NCI-H2196 (cell line): ENCODE measurements at regions not wholly inside any gene's neighbourhood (a gene's known extent, or its start where the extent isn't known, plus 50 kb on each side); places are given as distances from the start of the nearest gene placed in this dataset.
A peak's percentile ranks its signal among the peaks of the same experiment; 100 is the strongest.
"Not testable (repeated sequence)": the region's sequence is repeated elsewhere in the genome, so short reads cannot be mapped to it uniquely, and the experiment has no call there.

Experiments used
- DNase-seq: peaks from one replicate; lab custom pipeline; 2025; ENCODE audit not compliant: unreplicated experiment; lab: John Stamatoyannopoulos, UW

DNA sequence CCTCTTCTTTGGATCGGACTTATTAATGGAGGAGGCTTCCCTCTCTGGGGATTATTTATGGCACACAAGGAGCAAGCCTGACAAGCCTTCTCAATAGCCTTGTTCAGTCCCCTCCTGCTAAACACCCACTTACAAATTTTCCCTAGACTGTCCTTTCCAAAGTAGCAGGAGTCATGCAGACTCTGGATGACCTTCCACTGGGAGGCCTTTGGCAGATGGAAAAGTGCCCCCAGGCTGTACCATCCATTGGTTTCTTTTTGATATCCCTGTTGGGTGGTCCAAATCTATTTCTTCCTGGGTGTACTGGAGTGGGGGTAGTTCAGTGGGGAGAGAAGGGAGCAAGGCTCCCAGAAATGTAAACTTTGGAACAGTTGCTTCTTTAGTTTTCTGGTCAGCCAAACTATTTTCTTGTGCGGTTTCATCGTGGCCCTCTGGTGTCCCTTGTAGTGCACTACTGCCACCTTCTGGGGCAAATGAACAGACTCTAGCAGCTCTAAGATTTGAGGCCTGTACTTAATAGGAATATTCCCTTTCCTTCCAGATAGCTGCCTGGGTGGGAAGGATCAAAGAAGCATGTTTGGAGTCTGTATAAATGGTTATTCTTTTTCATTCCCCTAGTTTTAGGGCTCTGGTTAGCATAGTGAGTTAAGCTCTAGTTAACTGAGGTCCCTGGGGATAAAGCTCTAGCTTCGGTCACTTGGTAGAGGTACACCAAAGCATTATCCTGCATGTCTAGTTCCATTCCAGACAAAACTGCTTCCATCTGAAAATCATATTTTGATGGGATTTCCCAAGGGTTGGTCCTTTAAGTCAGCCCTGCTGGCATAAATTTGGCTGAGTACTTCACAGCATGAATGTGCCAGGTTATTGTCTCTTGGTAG, 409.5 kb downstream of the SLC6A15 start:
- peak; percentile 28 for DNase-seq

DNA sequence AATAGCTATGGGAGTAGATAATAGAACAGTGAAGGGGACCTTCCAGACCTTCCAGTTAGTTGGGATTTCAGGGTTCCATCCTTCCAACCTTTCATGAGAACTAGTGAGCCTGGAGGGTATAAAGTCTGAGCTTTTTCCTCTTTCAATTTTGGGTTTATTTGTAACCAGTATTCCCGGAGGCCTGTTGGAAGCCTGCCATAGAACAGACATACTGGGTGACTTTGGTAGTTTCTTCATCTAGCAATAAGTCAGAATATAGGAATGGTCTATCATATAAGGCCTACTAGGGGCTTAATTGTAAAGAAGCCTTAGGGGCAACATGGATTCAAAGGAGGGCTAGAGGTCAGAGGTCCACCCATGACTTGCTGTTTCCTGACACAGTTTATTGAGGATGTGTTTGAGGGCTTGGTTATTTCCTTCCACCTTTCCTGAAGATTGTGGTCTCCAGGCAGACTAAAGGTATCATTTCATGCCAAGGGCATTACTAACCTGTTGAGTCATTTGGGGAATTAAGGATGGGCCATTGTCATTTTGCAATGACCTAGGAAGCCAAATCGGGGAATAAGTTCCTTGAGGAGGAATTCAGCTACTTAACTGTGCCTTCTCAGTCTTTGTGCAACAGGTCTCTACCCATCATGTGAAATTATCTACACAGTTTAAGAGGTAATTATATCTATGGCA, 410.3 kb downstream of the SLC6A15 start:
- DNase-seq, result no peak

DNA sequence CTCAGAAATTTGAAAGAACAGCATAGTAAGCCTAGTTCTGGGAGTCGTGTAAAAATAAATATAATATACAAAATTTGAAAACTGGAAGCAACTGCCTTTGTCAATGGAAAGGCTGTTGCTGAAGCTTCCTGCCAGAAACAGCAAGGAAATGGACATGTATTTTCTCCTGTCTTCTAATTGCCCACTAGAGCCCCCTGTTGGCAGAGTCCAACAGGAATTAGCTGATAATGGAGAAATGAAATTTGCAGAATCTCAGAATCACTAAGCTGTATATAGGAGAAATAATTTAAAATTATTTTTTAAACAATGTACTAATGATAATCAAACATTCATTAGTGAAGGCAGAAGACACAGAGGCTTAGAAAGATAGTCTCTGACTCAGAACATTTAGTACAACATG, 414.8 kb downstream of the SLC6A15 start:
- DNase-seq, result no peak

DNA sequence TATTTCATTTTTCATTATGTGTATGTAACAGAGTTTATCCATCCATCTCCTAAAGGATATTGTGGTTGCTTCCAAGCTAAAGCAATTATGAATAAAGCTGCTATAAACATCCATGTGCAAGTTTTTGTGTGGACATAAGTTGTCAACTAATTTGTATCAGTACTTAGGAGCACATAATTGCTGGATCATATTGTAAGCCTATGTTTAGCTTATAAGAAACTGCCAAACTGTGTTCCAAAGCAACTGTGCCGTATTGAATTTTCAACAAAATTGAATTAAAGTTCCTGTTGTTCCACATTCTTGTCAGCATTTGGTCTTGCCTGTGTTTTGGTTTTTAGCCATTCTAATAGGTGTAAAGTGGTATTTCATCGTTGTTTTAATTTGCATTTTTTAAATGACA, 416.9 kb downstream of the SLC6A15 start:
- no peak for DNase-seq

DNA sequence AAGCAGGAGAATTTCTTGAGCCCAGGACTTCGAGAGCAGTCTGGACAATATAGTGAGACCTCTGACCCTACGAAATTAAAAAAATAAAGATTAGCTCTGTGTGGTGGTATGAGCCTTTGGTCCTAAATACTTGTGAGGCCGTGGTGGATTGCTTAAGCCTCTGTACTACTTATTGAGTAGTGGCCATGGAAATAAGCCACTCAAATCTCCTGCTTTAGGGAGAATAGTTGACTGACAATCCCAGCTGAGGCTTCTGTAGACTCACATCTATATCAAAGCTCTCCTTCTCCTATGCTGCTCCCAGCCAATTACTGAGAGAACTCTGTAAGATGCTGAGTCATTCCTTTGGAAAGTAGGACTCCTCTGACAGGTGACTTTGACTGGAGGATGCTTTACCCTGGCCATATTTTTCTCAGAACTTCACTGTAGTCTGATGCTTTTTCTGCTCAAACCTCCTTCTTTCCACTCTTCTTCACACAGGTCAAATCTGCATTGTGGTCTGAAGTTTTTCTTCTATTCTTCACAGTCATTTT, 420.2 kb downstream of the SLC6A15 start:
- DNase-seq, result no peak

DNA sequence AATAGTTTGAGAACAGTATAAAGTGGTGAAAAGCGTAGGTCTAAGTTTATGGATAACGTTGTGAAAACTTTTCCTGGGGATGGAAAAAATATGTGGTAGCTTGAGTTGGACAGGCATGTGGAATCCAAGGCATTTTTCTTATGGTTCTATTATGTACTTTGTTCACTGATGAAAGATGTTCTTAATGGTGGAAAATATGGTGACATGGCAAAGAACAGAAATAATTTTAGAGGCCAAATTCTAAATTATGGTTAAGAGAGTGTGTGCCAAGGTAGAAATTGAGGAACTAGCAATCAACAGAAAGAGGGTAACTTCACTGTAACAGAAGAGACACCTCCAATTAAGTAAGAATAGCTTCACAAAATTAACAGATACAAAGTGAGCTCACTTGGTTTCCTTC, 427.8 kb downstream of the SLC6A15 start:
- no peak for DNase-seq

DNA sequence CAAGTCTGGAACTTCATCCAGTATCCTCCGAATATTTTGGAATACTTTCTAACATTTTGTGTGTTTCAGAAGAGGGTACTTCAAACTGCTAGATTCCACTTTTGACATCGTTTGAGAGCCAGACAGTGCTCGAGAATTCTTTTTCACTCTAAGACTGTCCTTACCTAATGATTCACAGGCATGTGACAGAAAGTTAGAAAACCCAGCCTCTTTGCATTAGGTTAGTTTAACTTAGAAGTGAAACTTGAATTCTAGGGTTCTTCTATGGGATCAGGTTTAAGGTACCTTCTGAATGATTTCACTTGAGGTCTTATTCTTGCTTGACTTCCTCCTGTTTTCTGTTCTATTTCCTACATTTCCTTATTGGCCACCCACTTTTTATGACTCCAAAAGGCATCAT, 431.8 kb downstream of the SLC6A15 start:
- no peak for DNase-seq

DNA sequence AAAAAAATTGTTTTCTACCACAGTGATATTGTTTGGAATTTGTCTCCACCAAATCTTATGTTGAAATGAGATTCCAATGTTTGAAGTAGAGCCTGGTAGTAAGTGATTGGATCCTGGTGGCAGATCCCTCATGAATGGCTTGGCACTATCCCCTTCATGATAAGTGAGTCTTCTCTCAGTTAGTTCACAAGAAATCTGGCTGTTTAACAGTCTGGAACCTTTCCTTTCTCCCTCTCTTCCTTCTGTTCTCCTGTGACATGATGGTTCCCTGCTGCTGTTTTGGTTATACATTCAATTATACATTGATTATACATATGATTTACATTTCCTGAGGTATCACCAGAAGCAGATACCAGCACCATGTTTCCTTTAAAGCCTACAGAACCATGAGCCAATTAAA, 442.2 kb downstream of the SLC6A15 start:
- DNase-seq, result no peak

DNA sequence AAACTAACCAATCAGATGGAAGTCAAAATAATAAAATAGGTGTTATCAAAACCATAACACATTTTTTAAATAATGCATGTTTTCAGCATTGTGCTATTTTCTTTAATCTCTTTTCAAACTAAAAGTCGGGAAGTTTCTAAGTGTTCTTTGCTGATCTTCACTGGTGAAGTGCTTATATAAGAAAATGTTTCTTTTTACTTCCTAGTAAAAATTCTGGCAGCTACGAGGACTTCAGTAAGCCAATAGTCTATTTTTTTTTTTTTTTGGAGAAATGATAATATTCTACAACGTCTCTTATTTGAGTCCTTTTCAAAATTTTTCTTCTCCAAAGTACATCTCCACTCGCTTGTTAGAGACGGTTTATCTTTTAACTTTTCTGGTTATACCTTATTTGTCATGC, 448.0 kb downstream of the SLC6A15 start:
- no peak for DNase-seq

DNA sequence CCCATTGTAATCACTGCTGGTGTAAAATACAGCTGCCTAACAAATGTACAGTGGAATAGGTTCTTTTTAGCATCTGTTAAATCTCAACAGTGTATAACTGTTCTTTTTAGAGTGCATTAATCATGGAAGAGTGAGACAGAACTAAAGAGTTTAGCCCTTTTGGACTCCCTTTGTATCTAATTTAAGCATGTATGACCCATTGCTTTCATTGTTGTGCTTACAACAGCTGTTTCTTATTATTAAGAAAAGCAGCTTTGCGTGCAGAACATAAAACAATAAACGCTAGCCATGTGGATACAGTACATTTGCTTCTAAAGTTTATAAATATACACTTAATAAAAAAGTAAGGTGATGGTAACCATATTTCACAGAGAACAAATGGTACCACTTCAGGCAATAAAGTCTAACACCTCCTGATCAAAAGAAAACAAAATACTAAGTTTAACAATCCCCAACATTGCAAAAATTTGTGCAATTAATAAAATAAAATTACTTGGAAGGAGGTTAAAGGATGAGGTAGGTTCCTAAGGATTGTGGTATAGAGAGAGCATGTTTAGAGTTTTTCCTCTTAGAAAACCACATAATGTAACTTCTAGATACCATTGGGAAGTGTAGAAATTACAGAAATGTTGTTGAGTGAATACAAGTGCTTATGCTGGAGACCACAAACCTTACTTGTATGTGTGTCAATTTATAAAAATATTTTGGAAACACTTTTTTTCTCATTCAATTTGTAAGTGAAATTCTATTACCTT, 448.7 kb downstream of the SLC6A15 start:
- no peak for DNase-seq

DNA sequence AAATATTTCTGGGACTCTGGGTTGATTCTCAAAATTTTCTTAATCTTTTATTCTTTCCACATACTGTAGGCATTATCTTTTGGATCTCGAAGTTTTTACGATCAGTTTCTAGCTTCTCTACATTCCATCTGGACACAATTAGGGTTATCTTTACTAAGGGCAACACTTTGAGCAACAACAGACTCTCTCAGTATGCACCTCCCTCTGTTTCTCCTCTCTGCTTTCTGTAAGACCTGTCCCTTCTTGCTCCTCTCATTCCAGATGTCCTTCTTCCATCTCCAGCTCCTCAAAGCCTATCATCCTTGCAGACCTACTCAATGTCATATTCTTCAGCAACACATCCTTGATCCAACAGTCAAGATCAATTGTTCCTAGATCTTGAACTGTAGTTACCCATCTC, 457.0 kb downstream of the SLC6A15 start:
- no peak for DNase-seq

DNA sequence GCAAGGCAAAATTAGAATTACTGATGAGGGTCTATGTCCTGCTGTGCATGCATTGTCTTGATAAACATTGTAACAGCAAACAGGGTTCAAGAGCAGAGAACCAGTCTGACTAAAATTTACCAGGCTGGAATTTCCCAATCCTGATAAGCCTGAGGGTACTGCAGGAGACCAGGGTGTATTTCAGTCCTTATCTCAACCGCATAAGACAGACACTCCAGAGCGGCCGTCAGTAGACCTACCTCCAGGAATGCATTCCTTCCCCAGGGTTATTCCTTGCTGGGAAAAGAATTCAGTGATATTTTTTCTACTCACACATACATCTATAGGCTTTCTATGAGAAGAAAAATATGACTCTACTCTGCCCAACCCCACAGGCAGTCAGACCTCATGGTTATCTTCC, 466.1 kb downstream of the SLC6A15 start:
- not testable (repeated sequence) for DNase-seq

DNA sequence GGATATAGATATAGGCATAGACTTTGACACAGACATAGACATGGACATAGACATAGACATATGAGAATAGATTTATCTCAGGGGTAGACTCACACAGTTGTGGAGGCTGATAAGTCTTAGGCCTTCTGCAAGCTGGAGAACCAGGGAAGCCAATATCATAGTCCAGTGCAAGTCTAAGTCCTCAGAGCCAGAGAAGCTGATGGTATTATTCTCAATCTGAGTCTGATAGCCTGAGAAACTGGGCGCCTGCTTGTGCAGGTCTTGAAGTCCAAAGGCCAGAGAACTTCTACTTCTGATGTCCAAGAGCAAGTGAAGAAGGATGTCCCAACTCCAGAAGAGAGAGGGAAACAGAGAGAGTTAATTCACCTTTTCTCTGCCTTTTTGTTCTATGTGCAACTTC, 476.5 kb downstream of the SLC6A15 start:
- no peak for DNase-seq

DNA sequence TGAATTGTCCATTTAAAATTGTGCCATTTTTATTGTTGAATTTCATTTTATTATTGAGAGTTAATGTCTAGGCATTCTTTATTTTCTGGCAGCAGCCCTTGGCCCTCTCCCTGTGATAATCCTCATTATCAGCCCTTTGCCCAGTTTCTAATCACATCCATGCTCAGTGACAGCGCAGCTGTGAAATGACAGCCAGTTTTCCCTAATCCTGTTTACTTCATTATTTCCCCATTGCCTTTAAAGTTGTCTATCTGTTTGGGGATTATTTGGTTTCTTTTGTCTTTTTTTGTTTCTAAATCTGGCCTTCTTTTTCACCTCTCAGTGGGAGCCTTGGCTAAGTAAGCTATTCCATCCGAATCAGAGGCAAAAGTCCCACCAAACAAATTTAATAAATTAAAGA, 476.9 kb downstream of the SLC6A15 start:
- DNase-seq, result no peak

DNA sequence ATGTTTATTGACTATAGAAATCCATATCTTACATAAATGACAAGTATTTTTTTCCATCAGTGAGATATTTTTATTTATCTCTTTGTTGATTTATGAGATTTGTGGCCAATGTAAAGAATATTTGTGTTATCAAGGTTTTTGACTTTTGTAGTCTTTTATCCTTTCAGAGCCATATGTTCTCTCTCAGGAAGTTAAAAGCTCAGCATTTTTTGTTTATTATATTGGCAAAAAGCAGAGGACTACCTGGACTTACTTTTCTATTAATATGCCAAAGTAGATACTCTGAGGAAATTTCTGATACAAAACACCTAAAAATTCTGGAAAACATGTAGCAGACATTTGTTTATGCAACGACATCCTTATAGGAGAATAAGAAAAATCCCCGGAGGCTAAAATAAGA, 490.3 kb downstream of the SLC6A15 start:
- no peak for DNase-seq

DNA sequence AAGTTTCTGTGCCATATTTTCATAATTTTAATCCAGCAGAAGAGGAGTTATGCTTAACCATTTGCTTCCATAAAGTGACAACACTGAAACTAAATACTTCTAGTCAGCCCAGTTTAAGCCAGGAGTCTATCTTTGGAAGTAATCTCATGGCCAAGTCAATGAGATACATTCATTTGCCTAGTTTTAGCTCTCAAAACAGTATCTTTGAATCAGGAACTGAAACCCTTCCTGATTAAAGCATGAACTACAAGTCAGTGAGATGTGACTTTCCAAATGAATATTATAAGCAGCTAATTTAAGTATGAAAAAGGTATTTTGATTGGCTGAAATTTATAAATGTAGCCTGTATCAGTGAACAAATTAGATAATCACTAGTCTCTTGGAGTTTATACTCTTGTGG, 491.5 kb downstream of the SLC6A15 start:
- DNase-seq, result no peak

DNA sequence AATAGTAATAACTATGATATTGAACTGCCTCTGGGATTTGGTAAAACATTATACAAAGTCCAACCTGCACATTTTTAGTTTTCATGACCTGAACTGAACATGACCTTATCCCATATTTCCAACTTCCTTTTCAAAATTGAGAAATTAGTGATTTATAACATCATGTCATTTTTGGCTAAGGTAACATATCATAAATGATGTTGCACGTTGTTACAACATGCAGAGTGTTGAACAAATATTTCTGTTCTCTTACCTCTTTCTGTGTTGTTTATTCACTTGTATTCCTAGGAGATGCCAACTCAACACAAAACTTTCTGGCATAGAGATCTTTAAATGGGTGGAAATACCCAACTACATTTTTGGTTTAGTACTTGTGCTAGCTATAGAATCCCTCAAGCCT, 496.0 kb downstream of the SLC6A15 start:
- no peak for DNase-seq

DNA sequence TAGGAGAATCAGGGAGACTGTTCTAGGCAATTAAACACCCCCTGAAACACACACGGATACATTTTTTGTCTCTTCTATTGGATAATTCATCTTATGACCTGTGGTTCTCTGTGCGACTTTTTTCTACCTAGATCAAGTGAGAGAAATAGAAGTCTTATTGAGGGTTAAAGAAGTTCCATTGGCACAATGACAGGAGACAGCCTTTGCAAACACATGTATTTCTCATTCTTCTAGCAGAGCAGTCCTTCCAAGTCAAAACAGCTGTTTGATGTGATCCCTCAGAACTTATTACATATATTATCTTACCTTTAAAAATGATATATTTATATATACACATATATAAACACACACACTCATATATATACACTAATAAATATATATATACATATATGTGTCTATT, 496.7 kb downstream of the SLC6A15 start:
- no peak for DNase-seq

DNA sequence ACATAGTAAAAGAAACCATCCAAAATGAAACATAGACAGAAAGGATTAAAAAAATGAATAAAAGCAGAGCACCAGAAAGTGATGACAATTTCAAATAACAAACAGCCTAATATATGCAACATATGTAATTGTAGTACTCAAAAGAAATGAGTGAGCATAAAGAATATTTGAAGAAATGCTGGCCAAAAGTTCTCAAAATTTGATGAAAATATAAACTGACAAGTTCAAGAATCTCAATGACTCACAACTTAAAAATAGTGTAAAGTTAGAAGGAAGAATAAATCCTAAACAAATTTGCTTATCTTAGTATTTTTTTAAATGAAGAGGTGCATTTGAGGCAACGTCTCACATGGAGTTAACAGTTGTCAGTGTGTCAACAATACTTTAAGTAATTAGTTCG, 498.9 kb downstream of the SLC6A15 start:
- DNase-seq, result no peak

DNA sequence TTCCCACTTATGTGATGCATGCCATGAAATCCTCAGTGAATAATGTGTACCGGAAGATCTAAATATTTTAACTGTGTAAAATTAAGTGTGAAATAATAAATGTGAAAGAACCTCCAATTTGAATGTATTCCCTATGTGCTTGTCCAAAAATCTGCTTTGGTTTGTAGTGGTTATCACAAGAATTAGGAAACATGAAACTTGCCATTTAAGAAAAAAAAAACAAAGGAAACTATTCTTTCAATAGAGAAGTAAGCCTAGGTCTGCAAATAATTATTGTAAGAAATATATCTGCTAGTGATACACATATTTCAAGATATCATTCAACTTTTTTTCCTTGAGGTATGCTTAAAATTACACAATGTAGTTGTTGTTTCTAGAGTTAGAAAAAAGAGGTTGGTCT, 500.4 kb downstream of the SLC6A15 start:
- DNase-seq, result no peak

DNA sequence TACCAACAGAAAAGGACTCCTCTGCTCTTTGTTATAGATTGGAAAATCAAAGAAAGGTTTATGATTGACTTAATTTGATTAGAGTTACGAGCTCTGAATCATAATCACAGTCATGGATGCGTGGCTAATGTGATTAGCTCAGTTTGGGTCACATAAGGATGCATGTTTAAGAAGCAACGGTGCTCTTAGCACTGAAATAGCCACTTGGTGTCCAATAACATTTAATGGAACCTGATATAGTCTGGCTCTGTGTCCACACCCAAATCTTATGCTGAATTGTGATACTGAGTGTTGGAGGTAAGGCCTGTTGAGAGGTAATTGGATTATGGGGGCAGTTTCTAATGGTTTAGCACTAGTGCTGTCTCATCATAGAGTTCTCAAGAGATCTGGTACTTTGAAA, 501.6 kb downstream of the SLC6A15 start:
- DNase-seq, result no peak

DNA sequence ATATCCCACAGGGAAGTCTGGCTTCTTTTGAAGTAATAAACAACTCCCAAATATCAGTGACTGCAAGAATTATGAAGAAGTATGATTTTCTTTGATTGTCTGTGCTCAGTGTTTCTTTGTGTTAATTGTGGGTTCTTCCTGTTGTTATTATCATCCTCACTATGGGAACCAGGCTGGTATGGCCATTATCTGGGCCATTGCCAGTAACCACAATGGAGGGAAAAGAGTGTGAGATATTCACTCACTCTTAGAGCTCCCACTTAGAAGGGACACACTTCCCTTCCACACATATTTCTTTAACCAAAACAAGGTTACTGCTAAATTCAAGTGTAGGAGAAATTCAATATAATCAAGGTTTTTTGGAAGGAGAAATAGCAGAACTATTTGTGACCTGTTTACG, 503.7 kb downstream of the SLC6A15 start:
- no peak for DNase-seq
